ENCODE measurements at regions not wholly inside any gene's neighbourhood (a gene's known extent, or its start where the extent isn't known, plus 50 kb on each side); places are given as distances from the start of the nearest gene placed in this dataset.
"Not testable (repeated sequence)": the region's sequence is repeated elsewhere in the genome, so short reads cannot be mapped to it uniquely, and the experiment has no call there.

- DNase-seq = not testable (repeated sequence)
Measured at GRCh38 chr12:91711925-91712324, 433.7 kb downstream of the BTG1 start.

- no peak for DNase-seq
Measured at GRCh38 chr12:91706466-91706865, 439.2 kb downstream of the BTG1 start.

GRCh38 chr12:91704446-91704845, 441.2 kb downstream of the BTG1 start:
- DNase-seq = no peak

- DNase-seq = no peak
Measured at GRCh38 chr12:91703491-91704283, 442.0 kb downstream of the BTG1 start.

- DNase-seq = no peak
Measured at GRCh38 chr12:91702843-91703425, 442.7 kb downstream of the BTG1 start.

- no peak for DNase-seq
Measured at GRCh38 chr12:91695964-91696363, 449.7 kb downstream of the BTG1 start.

- not testable (repeated sequence) for DNase-seq
Measured at GRCh38 chr12:91695406-91695805, 450.2 kb downstream of the BTG1 start.

GRCh38 chr12:91690531-91690930, 455.1 kb downstream of the BTG1 start:
- no peak for DNase-seq

GRCh38 chr12:91687052-91688017, 458.3 kb downstream of the BTG1 start:
- DNase-seq = no peak

- DNase-seq = no peak
Measured at GRCh38 chr12:91685917-91686316, 459.7 kb downstream of the BTG1 start.

GRCh38 chr12:91681751-91682150, 463.9 kb downstream of the BTG1 start:
- no peak for DNase-seq

GRCh38 chr12:91680864-91681263, 464.8 kb downstream of the BTG1 start:
- DNase-seq = no peak

GRCh38 chr12:91677556-91677955, 468.1 kb downstream of the BTG1 start:
- DNase-seq = no peak

- DNase-seq = no peak
Measured at GRCh38 chr12:91675401-91675800, 470.2 kb downstream of the BTG1 start.

GRCh38 chr12:91672130-91672529, 473.5 kb downstream of the BTG1 start:
- no peak for DNase-seq

- DNase-seq = no peak
Measured at GRCh38 chr12:91667694-91668093, 478.0 kb downstream of the BTG1 start.

GRCh38 chr12:91663744-91664143, 481.1 kb upstream of the DCN start:
- no peak for DNase-seq

GRCh38 chr12:91663310-91663709, 480.7 kb upstream of the DCN start:
- no peak for DNase-seq

- no peak for DNase-seq
Measured at GRCh38 chr12:91662021-91662420, 479.4 kb upstream of the DCN start.

GRCh38 chr12:91657032-91657431, 474.4 kb upstream of the DCN start:
- no peak for DNase-seq

GRCh38 chr12:91655966-91656365, 473.3 kb upstream of the DCN start:
- DNase-seq = no peak

GRCh38 chr12:91654087-91654486, 471.5 kb upstream of the DCN start:
- no peak for DNase-seq

GRCh38 chr12:91651728-91652127, 469.1 kb upstream of the DCN start:
- DNase-seq = no peak

GRCh38 chr12:91643763-91644162, 461.1 kb upstream of the DCN start:
- DNase-seq = no peak

Measured in activated CD8-positive, alpha-beta memory T cell treated with anti-CD3 and anti-CD28 coated beads, Interleukin-2, amount 50 U/mL, for 48 hours (primary cell).